Upper lobe of right lung (tissue), 1 donor: ENCODE measurements at regions not wholly inside any gene's neighbourhood (a gene's known extent, or its start where the extent isn't known, plus 50 kb on each side); places are given as distances from the start of the nearest gene placed in this dataset.

Source experiments
- ATAC-seq: fragments of 200-7000 bp; cut with Tn5 transposase; one replicate; pipeline ENCODE4 v1.9.1; 2020; ENCODE audit warnings: mild to moderate bottlenecking, moderate library complexity
- DNase-seq: peaks from one replicate; pipeline ENCODE4 v3.0.0-alpha.2; 2020
- H3K27ac ChIP-seq: fragments of 200-600 bp; one replicate; pipeline ENCODE4 v1.8.0; 2022
- H3K27me3 ChIP-seq: fragments of 200-600 bp; one replicate; pipeline ENCODE4 v1.8.0; 2022; ENCODE audit warnings: mild to moderate bottlenecking
- H3K36me3 ChIP-seq: fragments of 200-600 bp; one replicate; pipeline ENCODE4 v1.8.0; 2022
- H3K4me1 ChIP-seq: fragments of 200-600 bp; one replicate; pipeline ENCODE4 v1.8.0; 2022
- H3K4me3 ChIP-seq: fragments of 200-600 bp; one replicate; pipeline ENCODE4 v1.8.0; 2022; ENCODE audit warnings: mild to moderate bottlenecking
- H3K9me3 ChIP-seq: fragments of 200-600 bp; one replicate; pipeline ENCODE4 v1.8.0; 2022
- CTCF ChIP-seq: fragments of 200-600 bp; IDR thresholded peaks from one replicate; pipeline ENCODE4 v1.8.0; 2022; ENCODE audit warnings: antibody characterized with exemption
- intact Hi-C: fragments of 100-400 bp; cut with DNase I; formaldehyde crosslinking; loops from one replicate; pipeline ENCODE4 v1.11.0; 2022
- donor health status: DM: no; HTN: yes; CAD: no; lungs with severe emphysema.

GRCh38 chr2:103383541-103383940 is 621.7 kb downstream of the TMEM182 start:
- Histone ChIP-seq H3K27me3 (no peaks in the 10 kb centered on the region), H3K4me1 (no peaks in the 10 kb centered on the region), H3K36me3 (no peaks in the 10 kb centered on the region), H3K4me3 (no peak overlapping the region), H3K27ac (no peak overlapping the region), H3K9me3 (no peaks in the 10 kb centered on the region)
- DNase-seq (no peak), ATAC-seq (no peak)
- intact Hi-C loops = no loop called here
- no peak for TF ChIP-seq CTCF

GRCh38 chr2:103386872-103387271 is 625.0 kb downstream of the TMEM182 start:
- H3K27ac ChIP-seq = no peak overlapping the region
- H3K4me3 ChIP-seq = no peak overlapping the region
- no peaks in the 10 kb centered on the region for H3K9me3 ChIP-seq
- no peaks in the 10 kb centered on the region for H3K4me1 ChIP-seq
- DNase-seq (no peak), ATAC-seq (no peak)
- H3K27me3 ChIP-seq = no peaks in the 10 kb centered on the region
- TF ChIP-seq CTCF = no peak
- intact Hi-C loops = no loop called here
- H3K36me3 ChIP-seq = no peaks in the 10 kb centered on the region

GRCh38 chr2:103387888-103388287 is 626.1 kb downstream of the TMEM182 start:
- H3K4me3 ChIP-seq = no peak overlapping the region
- DNase-seq (no peak), ATAC-seq (no peak)
- intact Hi-C loops = no loop called here
- no peaks in the 10 kb centered on the region for H3K36me3 ChIP-seq
- no peak overlapping the region for H3K27ac ChIP-seq
- H3K27me3 ChIP-seq = no peaks in the 10 kb centered on the region
- no peaks in the 10 kb centered on the region for H3K4me1 ChIP-seq
- TF ChIP-seq CTCF = no peak
- no peaks in the 10 kb centered on the region for H3K9me3 ChIP-seq

GRCh38 chr2:103396152-103396551 is 634.3 kb downstream of the TMEM182 start:
- DNase-seq = no peak
- intact Hi-C loops = no loop called here
- TF ChIP-seq CTCF = no peak
- no peak overlapping the region for H3K27ac ChIP-seq
- no peaks in the 10 kb centered on the region for H3K9me3 ChIP-seq
- no peak overlapping the region for H3K4me3 ChIP-seq
- no peaks in the 10 kb centered on the region for H3K36me3 ChIP-seq
- H3K4me1 ChIP-seq = no peaks in the 10 kb centered on the region
- ATAC-seq = no peak
- no peaks in the 10 kb centered on the region for H3K27me3 ChIP-seq

- Histone ChIP-seq H3K4me3 (no peak overlapping the region), H3K36me3 (no peaks in the 10 kb centered on the region), H3K4me1 (no peaks in the 10 kb centered on the region), H3K27ac (no peak overlapping the region), H3K9me3 (no peaks in the 10 kb centered on the region), H3K27me3 (no peaks in the 10 kb centered on the region)
- TF ChIP-seq CTCF = no peak
- ATAC-seq (no peak), DNase-seq (no peak)
- intact Hi-C loops = no loop called here
Observed at GRCh38 chr2:103401621-103402020, 639.8 kb downstream of the TMEM182 start.

GRCh38 chr2:103402336-103402735 is 640.5 kb downstream of the TMEM182 start:
- TF ChIP-seq CTCF = no peak
- DNase-seq (no peak), ATAC-seq (no peak)
- no peaks in the 10 kb centered on the region for H3K9me3 ChIP-seq
- intact Hi-C loops = no loop called here
- H3K4me3 ChIP-seq = no peak overlapping the region
- no peaks in the 10 kb centered on the region for H3K36me3 ChIP-seq
- H3K4me1 ChIP-seq = no peaks in the 10 kb centered on the region
- no peaks in the 10 kb centered on the region for H3K27me3 ChIP-seq
- H3K27ac ChIP-seq = no peak overlapping the region
